A673 (cell line): ENCODE measurements at regions not wholly inside any gene's neighbourhood (a gene's known extent, or its start where the extent isn't known, plus 50 kb on each side); places are given as distances from the start of the nearest gene placed in this dataset.

Experiments
- CTCF ChIP-seq: fragments of 300-800, 200-600 bp; sonication (generic); conservative IDR thresholded peaks from 2 replicates; pipeline ENCODE4 v1.5.1; 2017; ENCODE audit warnings: low read depth, mild to moderate bottlenecking, antibody characterized with exemption, low read length, moderate library complexity, mixed read lengths
- EZH2 ChIP-seq: fragments of 200-600 bp; sonication (generic); IDR thresholded peaks from 2 replicates; pipeline ENCODE4 v1.6.1; 2017; ENCODE audit warnings: borderline replicate concordance, low read depth, mild to moderate bottlenecking, mixed read lengths, antibody characterized with exemption, low read length; ENCODE audit not compliant: poor library complexity, severe bottlenecking

GRCh38 chr5:62956597-62956996, 378.0 kb downstream of the LRRC70 start:
- no peak for TF ChIP-seq CTCF
- TF ChIP-seq EZH2 = no peak
